K562 (cell line): ENCODE measurements at regions not wholly inside any gene's neighbourhood (a gene's known extent, or its start where the extent isn't known, plus 50 kb on each side); places are given as distances from the start of the nearest gene placed in this dataset.

Source experiments
- CTBP1 ChIP-seq: fragments of 450-650 bp; IDR thresholded peaks from 2 replicates; pipeline ENCODE4 v1.6.1; 2016; ENCODE audit warnings: borderline replicate concordance
- HBP1 ChIP-seq: fragments of 450-650 bp; formaldehyde crosslinking; IDR thresholded peaks from 2 replicates; pipeline ENCODE4 v1.4.0; 2022; ENCODE audit warnings: missing genetic modification characterization
- MYNN ChIP-seq, 2 experiments: sonication (generic); formaldehyde crosslinking in 1 of 2; IDR thresholded peaks; 2 replicates each; pipeline versions ENCODE4 v1.5.0 to v1.6.1; 2016 to 2020; ENCODE audit warnings: antibody characterized with exemption in 1 of 2, missing genetic modification reagents in 1 of 2
- NFRKB ChIP-seq: fragments of 450-650 bp; IDR thresholded peaks from 2 replicates; pipeline ENCODE4 v1.6.1; 2016; ENCODE audit warnings: low read depth
- NKRF ChIP-seq: fragments of 450-650 bp; IDR thresholded peaks from 2 replicates; pipeline ENCODE4 v1.6.1; 2016; ENCODE audit warnings: borderline replicate concordance
- NR0B1 ChIP-seq: fragments of 450-650 bp; IDR thresholded peaks from one replicate; pipeline ENCODE4 v1.6.1; 2018; ENCODE audit warnings: mild to moderate bottlenecking, moderate library complexity; ENCODE audit not compliant: partially characterized antibody
- RAD21 ChIP-seq, 2 experiments: fragments of 250-450 bp in 1 of 2; fragments of 450-650 bp in 1 of 2; sonication (Bioruptor Pico) in 1 of 2; formaldehyde crosslinking in 1 of 2; IDR thresholded peaks in 1 of 2; conservative IDR thresholded peaks in 1 of 2; 2 replicates each; pipeline versions ENCODE4 v1.4.0 to v1.8.0; 2020 to 2022; ENCODE audit warnings: mild to moderate bottlenecking in 2 of 2, moderate library complexity in 1 of 2
- RBM15 ChIP-seq: fragments of 200-400 bp; formaldehyde crosslinking; IDR thresholded peaks from 2 replicates; pipeline ENCODE4 v1.6.1; 2018; ENCODE audit warnings: mild to moderate bottlenecking, low read length, moderate library complexity; ENCODE audit not compliant: insufficient read depth
- RNF219 ChIP-seq: fragments of 250-450 bp; sonication (Bioruptor Pico); IDR thresholded peaks from 2 replicates; pipeline ENCODE4 v1.5.0; 2022; ENCODE audit warnings: mild to moderate bottlenecking
- THRB ChIP-seq: fragments of 450-650 bp; formaldehyde crosslinking; conservative IDR thresholded peaks from 2 replicates; pipeline ENCODE4 v1.4.0; 2022; ENCODE audit warnings: mild to moderate bottlenecking, missing genetic modification characterization
- TSC22D4 ChIP-seq: fragments of 450-650 bp; IDR thresholded peaks from 2 replicates; pipeline ENCODE4 v1.6.1; 2016; ENCODE audit warnings: missing genetic modification characterization, missing biosample characterization, control low read depth
- ZBTB26 ChIP-seq: fragments of 450-650 bp; formaldehyde crosslinking; IDR thresholded peaks from 2 replicates; pipeline ENCODE4 v1.4.0; 2022; ENCODE audit warnings: missing genetic modification characterization
- ZBTB5 ChIP-seq: fragments of 450-650 bp; IDR thresholded peaks from 2 replicates; pipeline ENCODE4 v1.6.1; 2017; ENCODE audit warnings: antibody characterized with exemption

GRCh38 chr9:129489838-129490582 is 130.9 kb downstream of the C9orf50 start (continued):
- TF ChIP-seq NKRF (peak; percentile 83), TSC22D4 (peak; percentile 44; the same call in 1 of the 2 replicates), THRB (no peak), HBP1 (CRISPR knock-in tag) (0 out of 2 replicates have a peak, but pooled peaks have one; percentile 65), MYNN (IDR thresholded peaks at IDR 0.05) (peak; percentile 67; the same call in 1 of the 2 replicates), MYNN (CRISPR knock-in tag; IDR thresholded peaks at IDR 0.05) (no peak), RAD21 (CRISPR knock-in tag; conservative IDR thresholded peaks at IDR 0.05 in 1 of 2, IDR thresholded peaks at IDR 0.05 in 1 of 2) (no peak), RNF219 (CRISPR knock-in tag) (no peak), ZBTB26 (CRISPR knock-in tag) (peak; percentile 35; the same call in 1 of the 2 replicates), RBM15 (no peak), CTBP1 (peak; percentile 40; the same call in 1 of the 2 replicates), NFRKB (peak; percentile 68; the same call in 1 of the 2 replicates), NR0B1 (no peak), ZBTB5 (0 out of 2 replicates have a peak, but pooled peaks have one; percentile 31)
